SK-N-MC (cell line): ENCODE measurements at regions not wholly inside any gene's neighbourhood (a gene's known extent, or its start where the extent isn't known, plus 50 kb on each side); places are given as distances from the start of the nearest gene placed in this dataset.

ENCODE experiments used
- EZH2 ChIP-seq: fragments of 200-600 bp; sonication (generic); IDR thresholded peaks from one replicate; pipeline ENCODE4 v1.6.1; 2017; ENCODE audit warnings: antibody characterized with exemption
- POLR2AphosphoS5 ChIP-seq: IDR thresholded peaks from 2 replicates; pipeline ENCODE4 v1.6.1; 2012; ENCODE audit warnings: mild to moderate bottlenecking, low read depth, low read length, borderline replicate concordance

- TF ChIP-seq POLR2AphosphoS5 (no peak), EZH2 (no peak)
These were observed 106.2 kb upstream of the CCDC28A start for GRCh38 chr6:138667408-138667807.
